ENCODE measurements at regions not wholly inside any gene's neighbourhood (a gene's known extent, or its start where the extent isn't known, plus 50 kb on each side); places are given as distances from the start of the nearest gene placed in this dataset.

DNA sequence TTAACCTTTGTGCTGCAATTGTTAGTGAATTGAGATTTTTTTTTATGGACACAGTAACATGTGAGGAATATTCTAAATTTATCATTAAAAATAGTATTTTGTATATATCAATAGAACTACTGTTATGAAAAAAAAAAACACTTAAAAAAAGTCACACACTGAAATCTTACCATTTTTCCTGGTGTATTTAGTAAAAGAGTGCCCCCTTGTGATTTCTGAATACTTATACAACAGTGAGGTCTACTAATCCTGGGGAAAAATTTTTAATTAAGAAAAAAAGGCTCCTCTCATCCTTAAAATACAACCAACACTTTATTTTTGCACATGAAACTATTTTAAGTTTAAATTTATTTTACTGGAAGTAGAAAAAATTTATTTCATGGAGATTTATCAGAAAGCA, 56.4 kb upstream of the SPOCK3 start:
- Histone ChIP-seq H3K4me3 (no peak overlapping the region), H3K27ac (no peak overlapping the region), H3K9me3 (ENCODE audit: low read depth, low read length) (no peaks in the 10 kb centered on the region), H3K9ac (ENCODE audit: insufficient read length) (no peak overlapping the region), H3K36me3 (ENCODE audit: insufficient read depth, low read length) (no peaks in the 10 kb centered on the region)
- DNase-seq (ENCODE audit: low read depth, low spot score): no peak
- TF ChIP-seq FOXP2 (optimal IDR thresholded peaks at IDR 0.05; ENCODE audit: control extremely low read depth, extremely low read length, insufficient read depth) (no peak), POLR2AphosphoS5 (IDR thresholded peaks at IDR 0.05; ENCODE audit: borderline replicate concordance, low read depth, low read length) (no peak), EZH2 (IDR thresholded peaks at IDR 0.05) (no peak)

DNA sequence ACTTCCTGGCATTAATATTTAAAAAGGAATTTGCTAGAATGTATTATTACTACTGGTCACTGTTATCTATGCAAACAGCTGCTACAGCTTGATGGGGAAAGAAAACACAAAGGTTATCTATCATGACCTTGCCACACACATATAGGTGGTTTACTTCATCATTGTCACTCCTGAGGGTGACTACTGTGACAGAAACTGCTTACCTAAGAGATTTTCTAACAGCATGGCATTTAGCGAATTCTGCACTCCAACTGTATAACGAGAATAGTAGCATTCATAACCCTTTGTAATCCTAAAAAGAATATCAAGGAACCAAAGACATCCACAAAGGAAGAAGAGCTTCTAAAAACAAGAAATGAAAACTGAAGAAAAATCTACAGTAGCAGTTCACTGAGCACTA, 74.6 kb upstream of the SPOCK3 start:
- TF ChIP-seq FOXP2 (optimal IDR thresholded peaks at IDR 0.05; ENCODE audit: control extremely low read depth, extremely low read length, insufficient read depth) (no peak), EZH2 (IDR thresholded peaks at IDR 0.05) (no peak), POLR2AphosphoS5 (IDR thresholded peaks at IDR 0.05; ENCODE audit: borderline replicate concordance, low read depth, low read length) (no peak)
- Histone ChIP-seq H3K4me3 (no peak overlapping the region), H3K9ac (ENCODE audit: insufficient read length) (no peak overlapping the region), H3K27ac (no peak overlapping the region), H3K9me3 (ENCODE audit: low read depth, low read length) (no peaks in the 10 kb centered on the region), H3K36me3 (ENCODE audit: insufficient read depth, low read length) (no peaks in the 10 kb centered on the region)
- no peak for DNase-seq (ENCODE audit: low read depth, low spot score)

DNA sequence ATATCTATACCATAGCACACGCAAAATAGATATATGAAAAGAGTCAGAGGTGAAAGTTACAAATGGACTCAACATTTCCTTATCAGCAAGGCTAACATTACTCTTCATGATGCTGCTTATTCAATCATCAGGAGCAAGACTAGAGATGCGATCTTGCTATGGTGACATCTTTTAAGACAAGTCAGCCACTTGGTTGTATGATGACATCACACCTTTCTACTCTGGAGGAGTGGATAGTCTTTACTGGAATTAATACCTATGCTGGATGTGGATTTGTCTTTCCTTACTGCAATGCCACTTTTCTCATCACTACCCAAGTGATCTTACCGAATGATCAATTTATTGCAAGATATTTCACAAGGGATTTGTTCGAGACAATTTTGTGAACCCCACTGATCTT, 87.0 kb upstream of the SPOCK3 start:
- no peak overlapping the region for H3K27ac ChIP-seq
- TF ChIP-seq FOXP2 (optimal IDR thresholded peaks at IDR 0.05; ENCODE audit: control extremely low read depth, extremely low read length, insufficient read depth): no peak
- no peak for TF ChIP-seq EZH2 (IDR thresholded peaks at IDR 0.05)
- TF ChIP-seq POLR2AphosphoS5 (IDR thresholded peaks at IDR 0.05; ENCODE audit: borderline replicate concordance, low read depth, low read length): no peak
- no peaks in the 10 kb centered on the region for H3K36me3 ChIP-seq (ENCODE audit: insufficient read depth, low read length)
- no peak for DNase-seq (ENCODE audit: low read depth, low spot score)
- no peak overlapping the region for H3K9ac ChIP-seq (ENCODE audit: insufficient read length)
- no peaks in the 10 kb centered on the region for H3K9me3 ChIP-seq (ENCODE audit: low read depth, low read length)
- no peak overlapping the region for H3K4me3 ChIP-seq

DNA sequence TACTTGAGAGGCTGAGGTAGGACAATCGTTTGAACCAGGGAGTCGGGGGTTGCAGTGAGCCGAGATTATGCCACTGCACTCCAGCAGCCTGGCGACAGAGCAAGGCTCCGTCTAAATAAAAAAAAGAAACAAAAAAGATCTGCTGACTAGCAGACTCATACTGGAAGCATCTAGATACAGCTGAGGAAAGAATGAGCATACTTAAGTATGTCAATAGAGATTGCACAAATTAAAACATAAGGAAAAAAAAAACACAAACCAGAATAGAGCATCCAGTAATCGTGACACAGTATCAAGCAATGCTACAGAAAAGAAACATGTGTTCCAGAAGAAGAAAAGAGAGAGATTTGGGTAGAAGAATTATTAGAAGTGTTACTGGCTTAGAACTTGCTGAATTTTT, 105.5 kb upstream of the SPOCK3 start:
- Histone ChIP-seq H3K27ac (no peak overlapping the region), H3K4me3 (no peak overlapping the region), H3K9ac (ENCODE audit: insufficient read length) (no peak overlapping the region), H3K36me3 (ENCODE audit: insufficient read depth, low read length) (no peaks in the 10 kb centered on the region), H3K9me3 (ENCODE audit: low read depth, low read length) (no peaks in the 10 kb centered on the region)
- TF ChIP-seq POLR2AphosphoS5 (IDR thresholded peaks at IDR 0.05; ENCODE audit: borderline replicate concordance, low read depth, low read length) (no peak), FOXP2 (optimal IDR thresholded peaks at IDR 0.05; ENCODE audit: control extremely low read depth, extremely low read length, insufficient read depth) (no peak), EZH2 (IDR thresholded peaks at IDR 0.05) (no peak)
- DNase-seq (ENCODE audit: low read depth, low spot score): no peak

DNA sequence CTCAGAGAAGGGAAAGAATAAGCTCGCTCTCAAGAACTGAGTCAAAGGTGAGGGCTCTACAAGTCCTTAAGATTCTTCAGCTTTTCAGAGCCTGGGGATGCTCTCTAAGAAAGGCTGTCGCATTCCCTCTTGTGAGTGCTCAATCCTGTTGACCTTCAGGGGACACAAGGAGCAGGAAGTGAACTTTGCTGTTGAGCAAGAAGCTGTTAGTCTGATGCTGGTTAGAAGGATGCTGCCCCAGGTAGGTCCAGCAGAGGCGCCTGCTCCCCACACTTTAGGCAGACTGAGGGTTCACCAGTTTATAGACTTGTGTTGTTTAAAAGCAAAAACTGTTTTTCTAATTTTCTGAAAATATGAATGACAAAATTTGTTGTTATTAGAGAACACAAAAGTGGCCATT, 125.4 kb upstream of the SPOCK3 start:
- Histone ChIP-seq H3K27ac (no peak overlapping the region), H3K4me3 (no peak overlapping the region), H3K9ac (ENCODE audit: insufficient read length) (no peak overlapping the region), H3K9me3 (ENCODE audit: low read depth, low read length) (no peaks in the 10 kb centered on the region), H3K36me3 (ENCODE audit: insufficient read depth, low read length) (no peaks in the 10 kb centered on the region)
- TF ChIP-seq POLR2AphosphoS5 (IDR thresholded peaks at IDR 0.05; ENCODE audit: borderline replicate concordance, low read depth, low read length): no peak
- TF ChIP-seq FOXP2 (optimal IDR thresholded peaks at IDR 0.05; ENCODE audit: control extremely low read depth, extremely low read length, insufficient read depth): no peak
- TF ChIP-seq EZH2 (IDR thresholded peaks at IDR 0.05): no peak
- DNase-seq (ENCODE audit: low read depth, low spot score): no peak

DNA sequence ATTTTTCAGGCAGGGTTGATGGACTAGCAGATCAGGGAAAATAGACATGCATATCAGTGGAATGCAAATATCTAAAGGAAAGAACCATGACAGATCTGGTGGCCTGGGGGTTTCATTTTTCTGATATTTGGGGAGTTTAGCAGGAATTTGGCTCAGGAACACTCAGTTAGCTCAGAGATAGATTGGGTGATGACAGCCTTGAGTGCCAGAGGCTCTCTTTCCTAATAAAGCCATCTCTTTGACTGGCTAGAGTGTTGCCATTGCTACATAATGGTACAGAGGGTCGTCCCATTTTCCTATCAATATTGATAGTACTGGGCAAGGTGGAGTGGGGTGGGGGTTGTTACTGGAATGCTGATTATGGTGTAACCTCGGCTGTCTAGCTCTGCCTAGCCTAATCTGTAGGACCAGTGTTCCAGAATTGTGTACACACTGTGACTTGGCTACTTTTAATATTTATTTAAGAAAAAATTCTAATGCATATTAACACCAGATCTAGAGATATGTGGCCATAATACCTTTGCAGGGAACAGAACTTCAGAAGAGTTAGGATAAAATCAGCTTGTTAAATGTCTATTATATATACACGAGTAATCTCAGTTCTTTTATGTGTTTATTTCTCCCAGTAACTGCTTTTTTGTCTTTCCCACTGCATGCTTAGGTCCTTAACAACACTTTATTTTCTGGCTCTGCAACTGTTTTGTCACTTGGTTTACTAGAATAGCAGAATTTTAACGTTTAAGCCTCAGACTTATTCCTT, 145.0 kb upstream of the SPOCK3 start:
- Histone ChIP-seq H3K36me3 (ENCODE audit: insufficient read depth, low read length) (no peaks in the 10 kb centered on the region), H3K27ac (no peak overlapping the region), H3K9ac (ENCODE audit: insufficient read length) (no peak overlapping the region), H3K4me3 (no peak overlapping the region), H3K9me3 (ENCODE audit: low read depth, low read length) (no peaks in the 10 kb centered on the region)
- no peak for DNase-seq (ENCODE audit: low read depth, low spot score)
- no peak for TF ChIP-seq POLR2AphosphoS5 (IDR thresholded peaks at IDR 0.05; ENCODE audit: borderline replicate concordance, low read depth, low read length)
- no peak for TF ChIP-seq EZH2 (IDR thresholded peaks at IDR 0.05)
- TF ChIP-seq FOXP2 (optimal IDR thresholded peaks at IDR 0.05; ENCODE audit: control extremely low read depth, extremely low read length, insufficient read depth): no peak

DNA sequence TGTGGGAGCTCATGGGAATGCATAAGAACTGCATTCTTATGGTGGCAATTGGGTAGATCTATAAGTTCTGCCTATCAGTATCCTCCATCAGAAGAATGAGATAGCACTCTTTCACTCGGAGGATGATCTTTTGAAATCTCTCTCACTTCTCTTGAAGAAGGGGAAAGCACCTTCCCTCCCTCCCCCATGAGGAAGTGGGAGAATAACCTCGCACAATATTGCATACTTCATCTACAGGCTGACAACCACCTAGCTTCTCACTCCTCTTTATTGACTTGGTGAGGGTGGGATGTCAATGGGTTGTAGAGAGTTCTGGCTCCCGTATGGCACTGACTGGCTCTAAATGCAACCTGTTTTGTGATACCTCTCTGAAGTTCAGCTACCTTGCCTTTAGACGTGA, 146.7 kb upstream of the SPOCK3 start:
- no peaks in the 10 kb centered on the region for H3K9me3 ChIP-seq (ENCODE audit: low read depth, low read length)
- no peak overlapping the region for H3K4me3 ChIP-seq
- no peak overlapping the region for H3K27ac ChIP-seq
- DNase-seq (ENCODE audit: low read depth, low spot score): no peak
- no peaks in the 10 kb centered on the region for H3K36me3 ChIP-seq (ENCODE audit: insufficient read depth, low read length)
- TF ChIP-seq FOXP2 (optimal IDR thresholded peaks at IDR 0.05; ENCODE audit: control extremely low read depth, extremely low read length, insufficient read depth) (no peak), POLR2AphosphoS5 (IDR thresholded peaks at IDR 0.05; ENCODE audit: borderline replicate concordance, low read depth, low read length) (no peak), EZH2 (IDR thresholded peaks at IDR 0.05) (no peak)
- no peak overlapping the region for H3K9ac ChIP-seq (ENCODE audit: insufficient read length)

DNA sequence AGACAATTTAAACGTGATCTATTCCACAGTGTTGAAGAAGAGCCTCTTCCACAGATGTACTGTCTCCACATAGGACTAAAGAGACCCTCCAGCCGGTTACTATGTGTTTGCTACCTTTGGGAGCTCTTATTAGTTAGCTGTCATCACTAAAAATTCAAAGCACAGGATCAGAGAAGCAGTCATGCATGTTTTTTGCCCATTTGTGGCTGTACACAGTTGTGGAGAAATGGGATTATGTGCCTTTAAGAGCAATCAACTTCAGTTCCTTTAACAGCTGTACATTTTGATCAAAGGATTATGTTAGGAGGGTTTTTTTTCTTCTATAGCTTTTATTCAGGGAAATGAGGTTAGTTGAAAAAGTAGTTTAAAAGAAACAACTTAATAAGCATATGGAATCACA, 149.0 kb upstream of the SPOCK3 start:
- TF ChIP-seq POLR2AphosphoS5 (IDR thresholded peaks at IDR 0.05; ENCODE audit: borderline replicate concordance, low read depth, low read length) (no peak), FOXP2 (optimal IDR thresholded peaks at IDR 0.05; ENCODE audit: control extremely low read depth, extremely low read length, insufficient read depth) (no peak), EZH2 (IDR thresholded peaks at IDR 0.05) (no peak)

DNA sequence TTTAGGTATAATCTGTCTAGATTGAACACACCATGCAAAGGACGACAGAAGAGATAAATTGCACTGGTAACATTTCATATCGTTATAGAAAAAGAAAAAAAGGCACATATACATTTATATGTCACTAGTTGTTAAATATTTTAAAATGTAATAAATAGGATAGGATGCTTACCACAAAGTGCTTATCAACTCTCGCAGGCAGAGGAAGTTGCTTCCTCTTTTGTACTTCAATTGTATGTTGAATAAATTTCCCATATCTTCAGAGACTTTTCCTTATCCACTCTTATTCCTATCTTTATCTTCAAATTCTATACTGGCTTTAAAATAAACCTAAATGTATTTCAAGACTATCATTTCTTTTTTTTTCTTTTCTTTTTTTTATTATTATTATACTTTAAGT, 163.3 kb upstream of the SPOCK3 start:
- H3K9ac ChIP-seq (ENCODE audit: insufficient read length): no peak overlapping the region
- no peak overlapping the region for H3K4me3 ChIP-seq
- H3K36me3 ChIP-seq (ENCODE audit: insufficient read depth, low read length): no peaks in the 10 kb centered on the region
- no peak overlapping the region for H3K27ac ChIP-seq
- no peak for TF ChIP-seq EZH2 (IDR thresholded peaks at IDR 0.05)
- TF ChIP-seq FOXP2 (optimal IDR thresholded peaks at IDR 0.05; ENCODE audit: control extremely low read depth, extremely low read length, insufficient read depth): no peak
- no peak for TF ChIP-seq POLR2AphosphoS5 (IDR thresholded peaks at IDR 0.05; ENCODE audit: borderline replicate concordance, low read depth, low read length)
- no peak for DNase-seq (ENCODE audit: low read depth, low spot score)
- H3K9me3 ChIP-seq (ENCODE audit: low read depth, low read length): no peaks in the 10 kb centered on the region

More for the DNA sequence above, 149.0 kb upstream of the SPOCK3 start:
- Histone ChIP-seq H3K36me3 (ENCODE audit: insufficient read depth, low read length) (no peaks in the 10 kb centered on the region), H3K9me3 (ENCODE audit: low read depth, low read length) (no peaks in the 10 kb centered on the region), H3K4me3 (no peak overlapping the region), H3K27ac (no peak overlapping the region), H3K9ac (ENCODE audit: insufficient read length) (no peak overlapping the region)
- DNase-seq (ENCODE audit: low read depth, low spot score): no peak
